H1 (cell line): ENCODE measurements at regions not wholly inside any gene's neighbourhood (a gene's known extent, or its start where the extent isn't known, plus 50 kb on each side); places are given as distances from the start of the nearest gene placed in this dataset.

ENCODE experiments used
- CREB1 ChIP-seq: IDR thresholded peaks from 2 replicates; pipeline ENCODE4 v1.6.1; 2012; ENCODE audit warnings: inconsistent platforms
- CTCF ChIP-seq, 3 experiments: IDR thresholded peaks; 1 replicate in 2 of 3; 2 replicates in 1 of 3; pipeline versions ENCODE4 v1.5.1 to v1.6.1; 2011; ENCODE audit warnings: low read length in 3 of 3, mild to moderate bottlenecking in 3 of 3, inconsistent platforms in 2 of 3, low read depth in 1 of 3, moderate library complexity in 1 of 3; ENCODE audit not compliant: insufficient read depth in 1 of 3; ENCODE audit errors: control extremely low read depth in 1 of 3
- EGR1 ChIP-seq: IDR thresholded peaks from 2 replicates; pipeline ENCODE4 v1.6.1; 2011; ENCODE audit warnings: low read depth, low read length, borderline replicate concordance
- EP300 ChIP-seq, 2 experiments: IDR thresholded peaks; 1 replicate in 1 of 2; 2 replicates in 1 of 2; pipeline ENCODE4 v1.6.1; 2011 to 2012; ENCODE audit warnings: low read depth in 2 of 2, low read length in 2 of 2, mild to moderate bottlenecking in 2 of 2, borderline replicate concordance in 1 of 2, inconsistent platforms in 1 of 2, moderate library complexity in 1 of 2
- KDM1A ChIP-seq: fragments of 200-600, 300-600 bp; sonication (generic); IDR thresholded peaks from 2 replicates; pipeline ENCODE4 v1.7.1; 2016; ENCODE audit warnings: mild to moderate bottlenecking, low read length, borderline replicate concordance
- MAFK ChIP-seq: IDR thresholded peaks from 2 replicates; pipeline ENCODE4 v1.6.1; 2012; ENCODE audit warnings: low read depth, mild to moderate bottlenecking, improper control_type of control experiment, low read length
- MAX ChIP-seq: IDR thresholded peaks from 2 replicates; pipeline ENCODE4 v1.6.1; 2012; ENCODE audit warnings: inconsistent platforms
- PHF8 ChIP-seq: fragments of 200-600 bp; sonication (generic); conservative IDR thresholded peaks from 2 replicates; pipeline ENCODE4 v1.7.1; 2012; ENCODE audit warnings: low read depth, mild to moderate bottlenecking, inconsistent platforms, low read length, moderate library complexity
- POLR2A ChIP-seq, 2 experiments: IDR thresholded peaks; 1 replicate in 1 of 2; 2 replicates in 1 of 2; pipeline ENCODE4 v1.6.1; 2011; ENCODE audit warnings: low read depth in 2 of 2, low read length in 2 of 2, mild to moderate bottlenecking in 2 of 2; ENCODE audit errors: control extremely low read depth in 1 of 2
- SP2 ChIP-seq: IDR thresholded peaks from 2 replicates; pipeline ENCODE4 v1.6.1; 2012; ENCODE audit warnings: mild to moderate bottlenecking, low read length, inconsistent platforms
- TAF1 ChIP-seq: IDR thresholded peaks from 2 replicates; pipeline ENCODE4 v1.6.1; 2011; ENCODE audit warnings: mild to moderate bottlenecking, low read depth, low read length
- ZNF274 ChIP-seq: IDR thresholded peaks from 2 replicates; pipeline ENCODE4 v1.7.0; 2012; ENCODE audit warnings: low read length, borderline replicate concordance; ENCODE audit errors: extremely low read depth

- TF ChIP-seq CTCF (IDR thresholded peaks at IDR 0.05; ENCODE audit: control extremely low read depth in 1 of 3, insufficient read depth in 1 of 3, low read depth in 1 of 3, low read length in 3 of 3): no peak
- no peak for TF ChIP-seq PHF8
- no peak for TF ChIP-seq CREB1
- TF ChIP-seq EP300 (IDR thresholded peaks at IDR 0.05; ENCODE audit: borderline replicate concordance in 1 of 2, low read depth in 2 of 2, low read length in 2 of 2): no peak
- no peak for TF ChIP-seq POLR2A (IDR thresholded peaks at IDR 0.05; ENCODE audit: control extremely low read depth in 1 of 2, low read depth in 2 of 2, low read length in 2 of 2)
- no peak for TF ChIP-seq MAX
- TF ChIP-seq KDM1A: no peak
- TF ChIP-seq TAF1: no peak
- no peak for TF ChIP-seq EGR1
- no peak for TF ChIP-seq MAFK
- no peak for TF ChIP-seq SP2
- TF ChIP-seq ZNF274: no peak
Observed at GRCh38 chr1:38336961-38337360, 290.4 kb upstream of the POU3F1 start.
